Kidney epithelial cell (primary cell): ENCODE measurements at regions not wholly inside any gene's neighbourhood (a gene's known extent, or its start where the extent isn't known, plus 50 kb on each side); places are given as distances from the start of the nearest gene placed in this dataset.

Source experiments
- DNase-seq: peaks from one replicate; pipeline ENCODE4 v3.0.0-alpha.2; 2010; ENCODE audit warnings: low read depth
- H3K27me3 ChIP-seq: 2 replicates; pipeline ENCODE4 v1.6.0; 2011; ENCODE audit warnings: low read length; ENCODE audit not compliant: control insufficient read depth, insufficient read depth
- H3K36me3 ChIP-seq: 2 replicates; pipeline ENCODE4 v1.5.1; 2011; ENCODE audit warnings: low read length; ENCODE audit not compliant: control insufficient read depth, insufficient read depth
- H3K4me3 ChIP-seq: 2 replicates; pipeline ENCODE4 v1.5.1; 2011; ENCODE audit warnings: low read depth, mild to moderate bottlenecking, control low read depth, low read length
- TF ChIP-seq, protein P1 (sequence below): IDR thresholded peaks from 2 replicates; pipeline ENCODE4 v1.5.1; 2011; ENCODE audit warnings: mild to moderate bottlenecking, moderate library complexity, low read length, control low read depth, inconsistent platforms; ENCODE audit not compliant: insufficient read depth, poor library complexity, severe bottlenecking

DNA sequence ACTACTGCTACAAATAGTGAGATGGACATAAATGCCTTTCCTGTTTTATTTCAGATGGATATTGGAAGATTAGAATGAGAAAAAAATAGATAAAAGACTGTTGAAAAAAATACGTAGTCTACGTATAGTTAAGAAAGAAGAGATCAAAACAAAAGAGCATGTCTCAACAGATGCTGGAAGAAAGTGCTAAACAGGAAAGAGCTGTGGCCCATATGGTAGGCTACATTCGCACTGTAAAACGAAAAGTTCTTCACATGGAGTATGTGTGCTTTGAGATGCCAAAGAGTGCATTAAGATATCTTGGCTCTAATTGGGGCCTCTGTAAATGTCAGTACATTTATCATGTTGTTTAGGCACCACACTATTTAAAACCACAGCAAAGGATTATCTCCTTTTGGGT is 741.7 kb downstream of the LTN1 start:
- TF ChIP-seq, protein P1, sequence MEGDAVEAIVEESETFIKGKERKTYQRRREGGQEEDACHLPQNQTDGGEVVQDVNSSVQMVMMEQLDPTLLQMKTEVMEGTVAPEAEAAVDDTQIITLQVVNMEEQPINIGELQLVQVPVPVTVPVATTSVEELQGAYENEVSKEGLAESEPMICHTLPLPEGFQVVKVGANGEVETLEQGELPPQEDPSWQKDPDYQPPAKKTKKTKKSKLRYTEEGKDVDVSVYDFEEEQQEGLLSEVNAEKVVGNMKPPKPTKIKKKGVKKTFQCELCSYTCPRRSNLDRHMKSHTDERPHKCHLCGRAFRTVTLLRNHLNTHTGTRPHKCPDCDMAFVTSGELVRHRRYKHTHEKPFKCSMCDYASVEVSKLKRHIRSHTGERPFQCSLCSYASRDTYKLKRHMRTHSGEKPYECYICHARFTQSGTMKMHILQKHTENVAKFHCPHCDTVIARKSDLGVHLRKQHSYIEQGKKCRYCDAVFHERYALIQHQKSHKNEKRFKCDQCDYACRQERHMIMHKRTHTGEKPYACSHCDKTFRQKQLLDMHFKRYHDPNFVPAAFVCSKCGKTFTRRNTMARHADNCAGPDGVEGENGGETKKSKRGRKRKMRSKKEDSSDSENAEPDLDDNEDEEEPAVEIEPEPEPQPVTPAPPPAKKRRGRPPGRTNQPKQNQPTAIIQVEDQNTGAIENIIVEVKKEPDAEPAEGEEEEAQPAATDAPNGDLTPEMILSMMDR = no peak
- Histone ChIP-seq H3K4me3 (no peak overlapping the region), H3K36me3 (no peaks in the 10 kb centered on the region), H3K27me3 (no peaks in the 10 kb centered on the region)
- DNase-seq = no peak

DNA sequence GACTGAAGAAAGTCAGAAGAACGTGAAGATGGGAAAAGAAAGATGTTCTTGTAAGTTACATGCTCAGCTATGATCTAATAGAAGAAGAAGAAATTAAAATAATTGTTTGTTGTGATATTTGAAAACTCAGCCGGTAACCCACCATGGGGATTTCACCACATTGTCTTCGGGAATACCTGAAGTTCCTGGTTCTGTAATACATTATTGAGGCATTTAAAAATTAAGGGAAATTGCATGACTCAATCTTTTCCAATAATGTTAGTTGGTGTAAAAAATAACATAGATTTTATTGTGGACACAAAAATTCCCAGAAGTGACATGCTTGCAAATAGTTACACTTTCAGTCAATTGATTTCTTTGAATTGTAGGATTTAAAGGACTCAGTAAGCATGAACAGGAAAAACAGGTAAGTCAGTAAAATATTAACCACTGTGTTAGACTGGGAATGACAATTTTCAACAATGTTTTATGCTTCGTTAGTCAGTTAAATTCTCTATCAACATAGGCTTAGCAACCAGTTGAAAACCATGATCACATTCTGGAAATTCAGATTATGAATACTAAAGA is 745.1 kb downstream of the LTN1 start:
- H3K27me3 ChIP-seq = no peaks in the 10 kb centered on the region
- no peaks in the 10 kb centered on the region for H3K36me3 ChIP-seq
- TF ChIP-seq, protein P1 = no peak
- H3K4me3 ChIP-seq = no peak overlapping the region
- peak; percentile 43 for DNase-seq

DNA sequence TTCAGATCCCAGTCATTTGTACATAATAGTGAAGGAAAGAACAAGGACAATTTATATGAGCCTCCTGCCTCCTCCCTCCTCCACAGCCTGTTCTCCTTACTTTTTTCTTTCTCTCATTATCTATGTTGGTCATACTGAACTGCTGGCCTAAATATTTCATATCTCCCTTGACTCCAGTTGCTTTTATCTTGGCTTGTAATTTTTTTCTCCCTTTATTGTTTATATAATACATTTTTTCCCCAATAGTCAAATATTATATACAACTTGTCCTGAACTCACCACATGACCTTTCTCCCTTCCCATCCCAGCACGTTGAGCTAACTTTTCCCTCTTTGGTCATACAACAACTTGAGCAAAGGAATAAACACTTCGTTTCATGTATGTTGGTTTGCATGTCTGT is 752.1 kb downstream of the LTN1 start:
- TF ChIP-seq, protein P1 = no peak
- no peaks in the 10 kb centered on the region for H3K36me3 ChIP-seq
- H3K27me3 ChIP-seq = no peaks in the 10 kb centered on the region
- DNase-seq = no peak
- H3K4me3 ChIP-seq = no peak overlapping the region

DNA sequence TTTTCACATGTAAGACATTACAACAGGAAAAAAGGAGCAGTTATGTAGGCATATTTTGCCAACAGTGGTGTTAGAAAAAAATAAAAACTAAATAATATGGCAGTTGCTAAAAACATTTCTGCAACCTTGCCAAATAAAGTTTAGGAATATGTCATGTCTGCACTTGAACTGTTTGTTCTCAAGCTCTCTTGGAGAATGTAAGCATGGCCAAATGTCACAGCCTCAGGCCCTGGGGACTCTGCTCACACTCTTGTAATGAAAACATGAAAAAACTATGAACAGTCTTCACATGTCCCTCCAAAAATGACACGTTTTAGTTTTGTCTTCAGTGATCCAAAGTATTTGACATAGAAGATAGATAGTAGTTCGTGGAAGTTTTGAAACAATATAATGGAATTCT is 753.3 kb downstream of the LTN1 start:
- H3K4me3 ChIP-seq = no peak overlapping the region
- no peaks in the 10 kb centered on the region for H3K36me3 ChIP-seq
- H3K27me3 ChIP-seq = no peaks in the 10 kb centered on the region
- no peak for DNase-seq
- TF ChIP-seq, protein P1 = no peak

DNA sequence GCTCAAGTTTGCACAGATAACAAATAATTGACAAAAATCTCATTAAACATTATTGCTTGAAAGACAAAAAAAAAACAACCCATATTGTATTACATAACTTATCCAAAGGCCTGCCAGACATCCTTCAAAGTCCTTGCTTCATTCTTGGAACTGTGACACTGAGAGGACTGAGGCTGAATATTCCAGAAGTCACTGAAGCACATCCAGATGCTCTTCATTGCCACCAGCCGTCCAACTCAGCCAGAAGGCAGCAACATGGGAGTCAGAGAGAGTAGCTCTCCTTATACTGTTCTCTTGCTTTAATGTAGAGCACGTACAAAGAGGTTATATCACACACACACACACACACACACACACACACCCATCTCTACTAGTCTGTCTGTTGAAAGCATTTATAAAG is 755.0 kb downstream of the LTN1 start:
- TF ChIP-seq, protein P1 = no peak
- no peaks in the 10 kb centered on the region for H3K36me3 ChIP-seq
- no peaks in the 10 kb centered on the region for H3K27me3 ChIP-seq
- no peak for DNase-seq
- H3K4me3 ChIP-seq = no peak overlapping the region

DNA sequence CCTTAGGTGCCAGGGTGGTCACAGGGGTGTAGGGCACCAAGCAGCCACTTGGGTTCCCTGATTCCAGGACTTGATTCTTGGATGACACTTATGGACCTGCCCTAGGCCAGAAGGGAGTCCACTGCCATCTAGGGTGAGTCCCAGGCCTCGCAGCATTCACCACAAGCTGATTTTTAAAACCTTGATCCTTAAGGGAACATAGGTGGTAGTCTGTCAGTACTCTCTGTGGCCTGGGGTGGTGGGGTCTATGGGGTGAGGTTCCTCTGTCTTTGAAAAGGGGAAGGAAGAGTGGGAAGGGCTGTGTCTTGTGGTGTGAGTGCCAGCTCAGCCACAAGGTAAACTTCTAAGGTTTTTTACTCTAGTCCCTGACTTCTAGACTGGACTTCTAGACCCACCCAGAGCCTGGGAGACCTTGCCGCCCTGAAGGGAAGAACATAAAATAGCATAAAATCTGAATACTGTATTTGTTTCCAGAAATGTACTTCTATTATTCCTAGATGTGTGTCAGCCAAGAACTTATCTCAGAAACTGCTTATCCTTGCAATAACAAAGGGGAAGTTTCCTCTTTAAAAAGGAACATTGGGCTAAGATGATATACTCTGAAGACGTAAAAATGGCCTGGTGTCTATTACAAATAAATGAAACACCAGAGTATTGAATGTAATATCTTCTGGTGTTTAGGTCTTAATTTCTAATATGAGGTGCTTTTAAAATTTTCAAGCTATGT is 757.3 kb downstream of the LTN1 start:
- DNase-seq = no peak
- Histone ChIP-seq H3K4me3 (no peak overlapping the region), H3K27me3 (no peaks in the 10 kb centered on the region), H3K36me3 (no peaks in the 10 kb centered on the region)
- TF ChIP-seq, protein P1 = no peak
